ENCODE measurements at regions not wholly inside any gene's neighbourhood (a gene's known extent, or its start where the extent isn't known, plus 50 kb on each side); places are given as distances from the start of the nearest gene placed in this dataset.
"Not testable (repeated sequence)": the region's sequence is repeated elsewhere in the genome, so short reads cannot be mapped to it uniquely, and the experiment has no call there.

GRCh38 chr15:93940226-93940625 is 291.1 kb upstream of the MCTP2 start:
- DNase-seq, result no peak

DNA sequence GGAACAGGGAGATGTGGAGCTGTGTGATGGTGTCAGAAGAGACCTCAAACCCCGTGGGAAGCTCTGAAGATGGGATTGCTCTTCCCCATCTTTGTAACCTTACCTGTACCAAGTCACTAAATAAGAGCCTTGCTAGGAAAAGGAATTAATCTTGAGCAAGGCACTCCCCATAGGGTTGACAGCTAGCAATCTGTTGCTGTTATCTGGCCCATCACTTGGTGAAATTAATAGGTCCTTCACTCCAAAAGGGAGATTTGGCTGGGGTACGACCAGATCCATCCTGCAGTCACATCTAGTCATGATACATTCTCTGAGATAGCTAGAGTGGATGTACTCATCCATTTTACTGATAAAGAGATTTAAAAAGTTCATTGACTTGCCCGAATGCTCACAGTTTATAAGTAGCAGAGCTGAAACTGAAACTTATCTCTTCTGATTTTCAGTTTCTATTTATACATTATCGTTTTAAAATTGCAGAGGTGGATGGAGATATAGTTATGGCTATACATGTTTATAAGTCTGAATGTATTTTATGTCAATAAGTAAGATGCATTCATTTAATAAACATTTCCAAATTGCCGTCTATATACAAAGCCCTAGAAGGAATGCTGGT is 299.1 kb upstream of the MCTP2 start:
- DNase-seq, result no peak

DNA sequence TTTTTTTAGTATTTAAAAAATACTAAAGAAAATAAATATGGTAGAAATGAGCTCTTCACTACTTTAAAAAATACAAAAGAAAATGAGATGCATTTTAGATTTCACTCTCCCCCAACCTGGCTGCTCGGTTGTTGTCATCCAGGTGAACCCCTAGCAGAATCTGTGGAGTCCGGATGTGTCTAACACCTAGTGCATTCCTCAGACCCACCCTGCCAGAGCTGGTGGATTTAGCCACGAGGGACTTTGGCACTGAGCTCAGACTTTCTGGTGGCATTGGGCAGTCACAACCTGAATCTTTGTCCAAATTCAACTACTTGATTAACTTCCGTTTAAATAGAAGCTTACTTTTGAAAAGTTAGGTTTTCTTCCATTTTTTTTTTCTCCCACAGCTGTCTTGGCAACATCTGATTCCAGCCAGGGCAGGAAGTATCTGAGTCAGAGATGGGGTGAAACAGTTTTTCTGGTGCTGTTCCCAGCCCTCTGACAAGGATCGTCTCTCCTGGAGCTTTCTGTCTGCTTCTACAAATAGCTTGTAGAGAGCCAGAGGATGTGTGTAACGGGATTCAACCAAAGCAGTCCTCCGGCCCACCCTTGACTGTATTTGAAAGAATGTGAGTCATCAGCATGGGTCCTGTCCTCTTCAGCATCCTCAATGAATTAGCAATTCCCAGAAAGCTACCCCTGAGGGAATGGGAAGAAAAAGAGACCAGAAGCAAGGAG is 301.8 kb upstream of the MCTP2 start:
- DNase-seq, result no peak

- DNase-seq, result no peak
These were observed 311.2 kb upstream of the MCTP2 start for GRCh38 chr15:93920204-93920603.

GRCh38 chr15:93918801-93919200 is 312.6 kb upstream of the MCTP2 start:
- DNase-seq, result not testable (repeated sequence)

GRCh38 chr15:93917181-93917580 is 314.2 kb upstream of the MCTP2 start:
- DNase-seq, result no peak

- DNase-seq, result no peak
These were observed 317.5 kb upstream of the MCTP2 start for GRCh38 chr15:93913871-93914270.

DNA sequence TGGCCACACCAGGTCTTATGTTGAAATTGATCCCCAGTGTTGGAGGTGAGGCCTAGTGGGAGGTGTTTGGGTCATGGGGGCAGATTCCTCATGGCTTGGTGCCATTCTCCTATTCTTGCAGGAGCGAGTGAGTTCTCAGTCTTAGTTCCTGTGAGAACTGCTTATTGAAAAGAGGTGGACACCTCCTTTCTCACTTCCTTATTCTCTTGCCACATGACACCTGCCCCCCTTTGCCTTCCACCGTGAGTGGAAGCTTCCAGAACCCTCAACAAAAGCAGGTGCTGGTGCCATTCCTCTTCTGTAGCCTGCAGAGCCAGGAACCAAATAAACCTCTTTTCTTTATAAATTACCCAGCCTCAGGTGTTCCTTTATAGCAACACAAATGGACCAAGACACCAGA is 318.1 kb upstream of the MCTP2 start:
- DNase-seq, result no peak

- no peak for DNase-seq
These were observed 330.6 kb upstream of the MCTP2 start for GRCh38 chr15:93900476-93901400.

DNA sequence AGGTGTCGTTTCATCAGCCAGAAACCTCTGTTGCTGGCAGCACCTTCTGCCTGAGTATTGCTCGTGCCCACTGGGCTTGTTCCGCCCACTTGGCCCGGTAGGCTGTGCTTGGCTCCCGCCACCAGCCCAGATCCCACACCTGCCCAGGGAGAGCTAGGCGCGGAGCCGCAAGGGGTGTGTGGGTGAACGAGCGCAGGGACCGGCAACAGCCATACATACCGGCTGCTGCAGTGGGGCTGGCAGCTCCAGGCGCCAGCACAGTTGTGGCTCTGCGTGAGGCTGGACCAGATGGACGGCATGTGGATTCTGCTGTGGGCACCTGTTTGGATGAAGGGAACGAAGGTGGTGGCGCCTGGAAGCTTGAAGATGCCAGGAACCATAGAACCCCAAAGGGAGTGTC is 331.5 kb upstream of the MCTP2 start:
- DNase-seq, result no peak

DNA sequence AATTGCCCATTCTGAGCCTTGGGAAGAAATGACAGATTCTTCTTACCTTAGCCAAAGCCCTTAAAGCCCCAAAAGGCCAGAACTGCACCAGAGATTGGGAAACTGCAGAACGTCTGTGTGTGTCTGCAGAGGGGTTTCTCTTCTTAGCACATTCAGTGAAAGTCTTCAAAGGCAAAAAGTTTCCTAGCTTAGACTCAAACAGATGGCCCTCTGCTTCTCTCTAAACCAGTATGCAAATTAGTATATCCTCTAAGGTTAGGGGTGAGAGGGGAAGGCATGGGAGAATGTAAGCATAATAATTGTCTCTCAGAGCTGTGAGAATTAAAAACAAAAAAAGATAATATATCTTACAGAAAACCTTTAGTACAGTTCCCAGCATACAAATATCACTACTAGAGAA is 334.0 kb upstream of the MCTP2 start:
- no peak for DNase-seq

- DNase-seq, result no peak
These were observed 335.2 kb upstream of the MCTP2 start for GRCh38 chr15:93895976-93896770.

- no peak for DNase-seq
These were observed 336.8 kb upstream of the MCTP2 start for GRCh38 chr15:93894438-93895036.

DNA sequence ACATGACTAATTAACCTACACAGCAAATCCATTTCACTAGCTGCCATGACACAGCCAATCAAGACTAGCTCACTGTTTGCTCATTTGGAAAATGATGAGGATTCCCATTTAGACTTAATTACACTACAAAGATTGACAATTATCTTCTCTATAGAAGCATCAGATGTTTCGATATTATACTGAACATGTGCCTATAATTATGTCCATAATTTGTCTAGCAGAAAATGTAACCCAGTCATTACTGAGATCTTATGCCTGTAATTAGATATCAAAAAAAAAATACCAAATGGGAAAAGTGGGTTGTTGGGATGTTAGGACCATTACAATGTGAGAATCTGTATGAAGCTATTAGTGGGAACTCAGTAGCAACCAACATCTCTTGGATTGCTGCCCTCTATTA is 344.2 kb upstream of the MCTP2 start:
- no peak for DNase-seq

DNA sequence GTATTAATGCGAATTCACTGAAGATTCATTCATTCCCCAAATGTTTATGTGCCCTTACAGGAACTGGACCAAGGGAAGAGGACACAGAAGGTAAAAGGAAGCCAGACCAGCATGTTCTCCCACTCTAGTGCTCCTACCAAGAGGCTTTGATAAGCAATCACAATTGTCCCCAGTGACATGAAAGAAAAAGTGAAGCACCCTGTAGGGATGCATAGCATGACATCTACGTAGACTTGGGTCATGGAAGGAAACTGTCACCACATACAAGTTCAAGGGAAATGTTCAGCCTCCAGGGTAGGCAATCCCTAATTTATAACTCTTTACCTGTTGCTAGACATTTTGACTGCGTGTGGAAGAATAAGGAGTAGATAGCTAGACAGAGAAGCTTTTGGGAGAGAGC is 348.6 kb upstream of the MCTP2 start:
- DNase-seq, result no peak

GRCh38 chr15:93882141-93882540 is 349.2 kb upstream of the MCTP2 start:
- no peak for DNase-seq

GRCh38 chr15:93881310-93881709 is 350.1 kb upstream of the MCTP2 start:
- DNase-seq, result no peak

GRCh38 chr15:93880358-93880757 is 351.0 kb upstream of the MCTP2 start:
- no peak for DNase-seq

- DNase-seq, result no peak
These were observed 360.8 kb upstream of the MCTP2 start for GRCh38 chr15:93870583-93870982.

GRCh38 chr15:93866948-93867347 is 364.4 kb upstream of the MCTP2 start:
- no peak for DNase-seq

- DNase-seq, result no peak
These were observed 364.9 kb upstream of the MCTP2 start for GRCh38 chr15:93866476-93866875.

DNA sequence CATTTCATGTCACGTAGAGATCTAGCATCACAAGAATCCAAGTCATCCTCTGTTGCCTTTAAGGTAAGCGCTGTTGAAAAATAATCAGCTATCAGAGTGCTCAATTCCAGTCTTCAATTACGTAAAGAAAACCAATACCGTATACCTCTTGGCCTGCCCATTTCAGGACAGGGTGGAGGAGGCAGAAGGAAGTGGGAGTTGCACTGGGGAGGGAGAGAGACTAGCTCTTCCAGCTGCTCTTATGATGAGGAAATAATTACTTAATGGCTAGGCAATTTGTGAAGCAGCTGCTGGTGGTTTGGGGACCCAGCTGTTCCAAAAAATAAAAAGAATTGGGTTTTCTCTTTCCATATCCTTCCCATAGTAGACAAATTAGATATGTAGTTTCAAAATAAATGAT is 365.8 kb upstream of the MCTP2 start:
- DNase-seq, result no peak

DNA sequence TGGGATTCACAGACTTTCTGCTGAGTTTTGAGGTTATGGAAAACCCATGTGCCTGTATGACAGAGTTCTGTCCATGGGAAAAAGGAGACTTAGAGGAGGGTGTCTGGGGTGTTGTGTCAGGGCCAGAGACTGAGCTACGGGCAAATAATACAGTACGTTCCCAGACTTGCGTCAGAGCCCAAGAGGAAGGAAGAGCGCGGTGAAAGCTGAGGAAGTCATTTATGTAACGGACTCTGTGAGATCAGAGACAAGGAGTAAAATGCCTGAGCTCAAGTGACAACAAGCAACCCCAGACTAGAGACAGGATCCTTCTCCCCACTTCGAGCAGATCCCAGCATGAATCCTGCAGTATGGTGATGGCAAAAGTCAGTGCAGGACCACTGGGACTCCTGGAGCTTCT is 368.6 kb upstream of the MCTP2 start:
- no peak for DNase-seq

All from activated CD8-positive, alpha-beta memory T cell treated with anti-CD3 and anti-CD28 coated beads, Interleukin-2, amount 50 U/mL, for 4 hours (primary cell).